ENCODE measurements at regions not wholly inside any gene's neighbourhood (a gene's known extent, or its start where the extent isn't known, plus 50 kb on each side); places are given as distances from the start of the nearest gene placed in this dataset.

DNA sequence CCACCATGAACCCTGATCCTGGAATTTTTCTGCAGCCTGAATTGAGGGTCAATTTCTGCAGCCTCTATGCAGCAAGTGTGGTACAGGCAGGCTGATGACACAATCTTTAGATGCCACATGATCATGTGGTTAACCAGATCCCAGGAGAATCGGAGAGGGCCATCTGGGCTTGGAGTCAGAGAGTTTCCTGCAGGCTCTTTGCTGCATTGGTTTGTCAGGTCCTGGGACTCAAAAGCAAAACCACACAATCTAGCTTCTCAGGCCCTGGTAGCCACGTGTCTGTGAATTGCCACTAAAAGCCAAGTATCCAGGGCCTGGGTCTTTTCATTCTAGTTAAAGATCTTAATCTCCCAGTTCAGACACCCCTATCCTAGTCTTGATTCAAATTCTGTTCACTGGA, 464.5 kb downstream of the BCOR start:
- no peak for DNase-seq (ENCODE audit: low read depth)

DNA sequence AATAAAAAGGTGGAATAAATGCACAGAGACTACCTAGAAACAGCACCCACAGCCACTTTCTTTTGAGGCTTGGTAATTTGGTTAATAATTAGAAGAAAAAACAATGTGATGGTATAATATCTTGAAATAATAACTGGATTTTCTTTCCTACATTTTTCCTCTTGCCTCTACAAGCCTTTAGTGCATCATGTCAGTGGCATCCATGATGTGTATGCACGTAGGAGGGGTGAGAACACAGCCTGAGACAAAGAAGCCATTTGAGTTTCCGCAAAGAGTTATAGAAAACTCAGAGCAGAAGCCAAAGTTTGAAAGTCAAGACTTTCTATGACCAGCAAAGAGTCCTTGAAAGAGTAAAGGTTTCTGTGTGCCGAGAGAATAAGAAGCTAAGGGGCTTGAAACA, 461.3 kb downstream of the BCOR start:
- DNase-seq (ENCODE audit: low read depth): no peak

DNA sequence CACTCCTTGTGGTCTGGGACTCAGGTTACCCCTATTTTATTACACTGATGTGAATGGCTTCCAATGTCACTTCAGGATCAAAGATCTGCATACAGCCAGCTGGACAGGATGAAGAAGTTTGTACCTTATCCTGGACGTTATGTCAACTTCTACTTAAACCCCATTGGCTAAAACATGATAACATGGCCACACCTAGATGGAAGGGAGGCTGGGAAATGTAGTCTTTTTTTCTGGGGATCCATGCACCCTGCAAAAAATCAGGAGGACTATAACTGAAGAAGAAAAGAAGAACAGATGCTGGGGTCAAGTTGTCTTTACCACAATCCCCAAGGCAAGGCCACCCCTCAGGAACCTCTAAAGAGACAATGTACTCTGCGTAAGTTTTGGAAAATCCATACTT, 459.2 kb downstream of the BCOR start:
- no peak for DNase-seq (ENCODE audit: low read depth)

DNA sequence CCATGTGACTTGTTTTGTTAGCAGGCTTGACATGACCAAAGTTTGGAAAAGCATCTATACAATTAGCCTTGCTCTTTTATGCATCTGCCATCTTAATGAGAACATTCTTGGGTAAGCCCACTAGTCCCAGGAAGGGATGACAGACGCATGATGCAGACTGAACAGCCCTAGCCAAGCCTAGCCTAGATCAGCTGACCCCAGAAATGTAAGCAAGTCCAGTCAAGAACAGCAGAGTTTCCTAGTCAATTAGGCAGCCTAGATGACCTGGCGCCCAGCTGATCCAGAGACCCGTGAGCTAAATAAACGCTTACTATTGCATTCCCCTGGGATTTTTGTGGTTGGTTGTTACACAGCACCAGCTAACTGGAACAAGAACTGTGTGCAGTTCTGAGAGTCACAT, 457.9 kb downstream of the BCOR start:
- DNase-seq (ENCODE audit: low read depth): no peak

DNA sequence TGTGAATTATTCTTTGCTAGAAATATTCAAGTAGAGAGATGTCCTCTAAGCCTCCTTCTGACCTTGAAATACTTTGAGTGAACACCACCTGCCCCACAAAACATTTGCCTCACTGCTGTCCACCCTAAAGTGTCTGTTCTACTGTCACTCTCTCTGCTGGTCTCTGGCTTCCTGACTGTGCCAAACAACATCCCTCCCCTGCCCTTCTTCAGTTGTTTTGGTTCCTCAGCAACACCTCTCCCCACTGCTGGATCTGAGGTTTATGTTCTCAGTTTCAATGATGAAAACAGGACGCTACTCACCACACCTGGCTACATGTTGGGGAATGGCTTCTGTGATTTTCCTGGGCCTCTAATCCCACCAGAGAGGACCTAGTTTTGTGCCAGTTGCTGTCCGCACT, 456.9 kb downstream of the BCOR start:
- DNase-seq (ENCODE audit: low read depth): no peak

DNA sequence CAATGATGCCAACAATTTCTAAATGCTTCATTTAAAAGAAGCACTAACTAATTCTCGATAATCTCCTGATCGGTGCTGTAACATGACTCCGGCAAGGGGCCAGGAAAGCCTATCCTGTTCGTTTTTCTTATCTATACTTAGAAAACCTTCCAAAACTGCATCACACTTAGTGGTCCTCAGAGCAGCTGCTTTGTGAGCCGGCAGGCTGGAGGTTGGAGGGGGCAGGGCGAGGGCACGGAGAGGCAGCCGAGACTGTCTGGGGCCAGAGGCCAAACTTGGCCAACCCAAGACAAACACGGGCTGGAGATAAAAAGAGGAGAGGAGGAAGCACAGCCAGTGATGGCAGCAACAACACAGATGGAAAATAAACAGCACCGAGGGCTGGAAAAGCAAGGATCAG, 455.7 kb downstream of the BCOR start:
- no peak for DNase-seq (ENCODE audit: low read depth)

DNA sequence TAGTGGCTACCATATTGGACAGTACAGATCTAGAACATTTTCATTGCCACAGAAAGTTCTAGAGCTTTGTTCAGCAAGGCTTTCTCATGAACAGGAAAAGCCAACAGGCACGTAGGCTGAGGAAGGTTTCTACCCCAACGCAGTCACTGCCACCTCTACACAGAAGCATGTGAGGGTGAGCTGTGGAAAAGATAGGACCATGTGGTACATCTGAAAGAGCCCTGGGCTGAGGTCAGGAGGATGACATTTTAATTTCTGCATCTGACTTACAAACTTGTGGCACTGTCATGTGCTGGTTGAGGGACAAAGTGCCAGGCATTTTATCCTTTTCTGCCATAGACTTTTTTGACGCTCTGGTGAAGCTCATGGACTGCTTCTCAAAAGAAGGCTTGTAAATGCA, 454.2 kb downstream of the BCOR start:
- DNase-seq (ENCODE audit: low read depth): no peak

DNA sequence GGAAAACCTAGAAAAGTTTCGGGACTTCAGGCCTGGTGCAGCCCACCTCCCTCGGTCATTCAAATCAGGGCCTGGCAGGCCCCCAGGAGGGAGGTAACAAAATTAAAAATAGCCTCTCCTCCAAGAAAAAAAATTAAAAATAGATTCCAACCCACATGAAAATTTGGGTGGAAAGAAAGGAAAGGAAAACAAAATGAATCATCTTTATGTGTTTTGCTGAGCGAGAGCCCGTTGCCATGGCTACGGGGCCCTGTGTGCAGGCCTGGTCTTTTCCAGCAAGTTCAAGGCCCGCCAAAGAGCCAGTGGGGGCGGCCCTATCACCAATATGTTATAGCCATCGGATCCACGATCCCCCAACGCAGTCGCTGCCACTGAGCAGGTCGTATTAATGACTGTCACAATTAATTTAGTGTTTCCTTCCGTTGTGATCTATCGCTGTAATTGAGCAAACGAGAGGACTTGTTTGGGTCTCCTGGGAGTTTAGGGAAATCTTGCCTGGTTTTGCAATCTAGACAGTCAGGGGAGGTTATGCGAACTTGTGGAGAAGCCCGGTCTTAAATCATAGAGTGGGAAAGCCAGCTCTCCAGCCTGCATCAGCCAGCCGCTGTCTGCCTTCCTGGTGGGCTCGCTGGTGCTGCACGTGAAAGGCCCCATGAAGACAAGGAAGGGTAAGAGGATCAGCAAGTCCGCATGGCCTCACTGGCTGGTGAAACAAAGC, 452.4 kb downstream of the BCOR start:
- no peak for DNase-seq (ENCODE audit: low read depth)

DNA sequence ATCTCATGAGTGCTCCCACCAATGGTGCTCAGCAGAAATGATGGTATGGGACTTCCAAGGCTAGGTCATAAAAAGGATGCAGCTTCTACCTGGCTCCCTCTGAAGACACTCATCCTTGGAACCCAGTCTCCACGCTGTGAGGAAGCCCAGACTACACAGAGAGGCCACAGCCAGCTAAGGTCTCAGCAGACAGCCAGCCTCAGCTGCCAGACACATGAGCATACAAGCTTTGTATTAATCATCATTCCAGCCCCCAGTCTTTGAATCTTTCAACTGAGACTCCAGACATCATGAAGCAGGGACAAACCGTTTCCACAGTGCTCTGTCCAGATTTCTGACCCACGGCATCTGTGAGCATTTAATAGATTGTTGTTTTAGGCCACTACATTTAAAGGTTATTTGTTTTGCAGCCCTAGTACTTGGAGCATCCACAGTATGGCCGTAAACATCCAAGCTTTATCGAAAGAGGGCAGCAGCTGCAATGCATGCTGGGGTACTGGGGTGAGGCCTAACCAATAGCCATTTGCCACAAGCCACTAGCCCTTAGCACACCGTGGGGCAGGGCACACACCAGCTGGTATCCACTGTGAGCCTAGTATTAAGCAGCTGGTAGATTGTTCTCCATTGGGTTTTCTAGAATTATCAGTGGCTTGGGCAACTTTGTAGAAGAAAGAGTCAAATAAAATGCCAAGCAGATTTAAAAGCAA, 449.1 kb downstream of the BCOR start:
- DNase-seq (ENCODE audit: low read depth): no peak

DNA sequence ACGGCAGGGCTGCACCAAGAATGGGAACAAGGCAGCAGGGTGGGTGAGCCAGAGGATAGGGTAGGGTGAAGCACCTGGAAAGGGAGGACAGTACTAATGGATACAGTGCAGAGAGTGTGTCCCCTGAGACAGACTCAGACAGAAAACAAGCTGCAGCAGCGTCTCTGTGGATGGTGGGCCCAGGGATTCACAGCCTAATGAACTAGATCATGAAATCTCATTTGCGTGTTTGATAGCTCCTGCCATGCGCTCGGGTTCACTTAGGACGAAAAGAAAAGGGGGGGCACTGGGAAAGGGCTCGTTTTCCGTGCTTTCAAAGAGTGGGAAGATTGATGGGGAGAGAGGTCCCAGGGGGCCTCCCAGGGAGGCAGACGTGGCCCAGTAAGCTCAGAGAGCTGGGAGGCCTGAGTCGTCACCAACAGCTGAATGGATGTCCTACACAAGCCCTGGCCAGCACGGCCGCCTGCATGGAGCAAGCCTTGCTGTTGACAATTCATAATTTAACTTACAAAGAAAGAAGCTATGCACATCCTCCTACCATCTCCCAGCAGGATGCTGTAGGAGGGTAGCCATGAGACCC, 446.9 kb downstream of the BCOR start:
- no peak for DNase-seq (ENCODE audit: low read depth)

DNA sequence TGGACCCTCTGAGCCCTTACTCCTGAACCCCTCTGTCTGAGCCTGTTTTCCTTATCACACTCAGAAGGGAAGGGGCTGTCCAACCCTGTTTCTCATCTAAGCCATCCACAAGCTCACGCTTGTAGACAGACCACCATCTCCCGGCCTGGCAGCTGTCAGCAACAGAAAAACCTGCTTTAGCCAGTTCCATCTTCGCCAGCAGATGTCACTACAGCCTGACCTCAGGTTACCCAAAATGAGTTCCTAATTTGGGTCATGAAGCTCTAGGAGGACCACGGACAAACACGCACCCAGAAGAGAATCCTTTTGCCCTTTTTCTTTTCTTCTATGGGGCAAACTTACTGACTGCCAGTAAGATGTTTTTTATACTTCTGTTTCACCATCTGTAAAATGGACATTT, 445.4 kb downstream of the BCOR start:
- DNase-seq (ENCODE audit: low read depth): no peak

DNA sequence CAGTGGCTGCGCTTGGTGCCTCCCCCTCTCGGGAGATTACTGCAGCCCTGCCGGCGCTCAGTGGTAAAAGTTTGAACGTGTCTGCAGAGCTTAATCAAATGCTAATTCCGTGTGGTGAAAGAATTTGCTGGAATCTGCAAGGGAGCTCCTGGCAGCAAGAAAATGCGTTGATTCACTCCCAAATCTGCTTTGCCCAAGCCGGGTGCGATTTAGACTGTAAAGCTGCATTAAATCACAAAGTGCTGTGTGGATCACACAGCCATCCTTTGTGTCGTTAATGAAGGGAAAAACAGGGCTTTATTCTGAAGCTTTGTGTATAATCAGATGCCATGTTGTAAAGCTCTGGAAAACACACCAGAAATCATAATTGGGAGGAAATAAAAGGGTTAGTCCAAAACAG, 444.1 kb downstream of the BCOR start:
- no peak for DNase-seq (ENCODE audit: low read depth)

DNA sequence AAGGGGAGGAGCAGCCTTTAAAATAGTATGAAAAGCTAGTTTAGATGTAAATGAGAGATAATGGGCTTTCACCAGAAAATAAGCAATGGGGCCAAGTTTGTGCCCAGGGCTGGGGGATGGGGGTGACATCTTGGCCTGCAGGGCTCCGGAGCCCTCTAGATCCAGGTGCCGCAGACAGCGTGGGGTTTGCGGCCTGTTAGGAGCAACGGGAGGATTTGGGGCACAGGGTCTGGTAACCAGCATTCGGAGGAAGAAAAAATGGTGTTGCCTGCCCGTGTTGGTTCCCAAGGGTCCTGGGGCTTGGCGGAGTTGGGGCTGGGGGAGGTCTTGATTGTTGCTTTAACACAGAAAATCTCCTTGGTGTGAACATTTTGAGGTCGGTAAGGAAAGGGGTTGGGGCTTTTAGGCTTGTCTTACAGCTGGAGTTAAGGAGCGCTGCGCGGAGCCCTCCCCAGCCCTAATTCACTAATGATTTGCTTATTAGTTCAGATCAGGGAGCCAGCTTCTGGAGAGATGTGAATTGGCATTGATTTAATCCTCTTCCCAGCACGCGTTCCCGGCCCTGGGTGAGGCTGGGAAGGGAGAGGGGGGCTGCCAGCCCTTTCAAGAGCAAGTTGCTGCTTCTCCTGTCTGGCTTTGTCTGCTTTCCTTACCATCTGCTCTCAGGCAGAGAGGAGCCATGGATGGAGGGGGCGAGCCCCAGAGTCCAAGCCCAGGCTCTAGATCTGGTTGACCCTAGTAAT, 443.4 kb downstream of the BCOR start:
- DNase-seq (ENCODE audit: low read depth): no peak

DNA sequence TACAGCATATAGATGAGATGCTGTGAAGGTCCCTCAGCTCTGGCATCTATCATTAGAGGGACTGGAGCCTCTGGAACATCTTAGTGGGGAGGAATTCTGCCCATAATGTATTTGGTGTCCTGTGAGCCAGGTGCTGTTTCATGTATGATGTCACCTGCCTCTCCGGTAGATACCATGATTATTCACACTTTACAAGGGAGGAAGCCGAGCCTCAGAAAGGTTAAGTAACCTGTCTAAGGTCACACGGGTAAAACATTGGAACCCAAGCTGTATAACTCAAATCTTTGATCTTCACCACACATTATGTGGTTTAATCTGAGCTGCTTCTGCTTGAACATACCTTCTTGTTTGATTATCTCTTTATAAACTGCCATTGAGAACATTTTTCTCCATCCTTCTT, 442.8 kb downstream of the BCOR start:
- no peak for DNase-seq (ENCODE audit: low read depth)

DNA sequence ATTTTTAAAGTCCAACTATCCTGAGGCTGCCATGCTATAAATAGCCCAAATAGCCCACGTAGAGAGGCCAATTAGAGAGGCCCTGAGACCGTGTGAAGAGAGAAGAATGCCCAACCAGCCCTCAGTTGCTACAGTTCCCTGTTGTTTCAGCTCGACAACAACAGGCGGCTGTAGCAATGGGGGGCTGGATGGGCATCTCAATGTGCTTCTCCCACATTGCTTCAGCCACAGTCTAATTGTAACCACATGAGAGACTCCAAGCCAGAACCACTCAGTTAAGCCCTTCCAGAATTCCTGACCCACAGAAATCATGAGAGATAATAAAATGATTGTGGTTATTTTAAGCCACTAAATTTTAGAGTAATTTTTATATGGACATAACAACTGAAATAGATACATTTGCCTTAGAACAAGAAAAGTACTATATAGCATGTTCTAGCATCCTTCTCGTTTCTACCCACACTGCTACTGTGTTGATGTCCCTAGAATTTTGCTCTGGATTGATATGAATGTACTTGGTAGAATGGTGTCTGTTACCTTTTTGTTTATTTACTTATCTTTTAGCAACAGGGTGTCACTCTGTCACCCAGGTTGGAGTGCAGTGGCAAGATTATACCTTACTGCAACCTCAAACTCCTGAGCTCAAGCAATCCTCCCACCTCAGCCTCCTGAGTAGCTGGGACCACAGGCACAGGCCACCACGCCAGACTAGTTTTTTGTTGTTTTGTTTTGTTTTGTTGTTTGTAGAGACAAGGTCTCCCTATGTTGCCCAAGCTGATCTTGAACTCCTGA, 436.4 kb downstream of the BCOR start:
- DNase-seq (ENCODE audit: low read depth): no peak

DNA sequence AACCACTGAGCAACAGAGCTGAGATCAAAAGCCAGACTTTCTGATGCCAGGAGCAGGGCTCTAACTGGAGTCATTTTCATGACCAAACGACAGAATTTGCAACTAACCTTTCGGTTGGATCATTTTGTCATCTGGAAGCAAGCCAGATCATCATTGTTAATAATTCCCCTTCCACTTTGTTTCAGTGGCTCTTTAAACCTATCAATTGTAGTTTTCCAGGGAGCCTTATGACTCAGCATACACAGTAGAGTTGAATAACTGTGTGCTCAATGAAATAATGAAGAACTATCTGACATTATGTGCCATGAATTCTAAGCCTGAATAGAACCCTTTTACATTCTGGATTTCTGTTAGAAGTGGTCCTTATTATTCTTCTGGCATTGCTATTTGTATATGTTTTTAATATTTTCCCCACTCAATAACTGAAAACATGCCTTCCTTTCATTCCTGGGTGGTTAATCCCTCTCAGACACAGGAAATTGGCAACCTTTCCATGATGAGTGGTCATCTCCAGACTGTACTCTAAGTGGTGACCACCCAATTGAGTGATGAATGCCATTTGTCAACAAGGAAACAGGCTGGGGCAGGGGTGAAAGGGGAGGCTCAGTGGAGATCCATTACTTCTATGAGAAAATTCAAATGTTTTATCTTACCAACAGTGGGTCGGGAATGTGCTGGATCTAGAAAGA, 431.8 kb downstream of the BCOR start:
- DNase-seq (ENCODE audit: low read depth): no peak

DNA sequence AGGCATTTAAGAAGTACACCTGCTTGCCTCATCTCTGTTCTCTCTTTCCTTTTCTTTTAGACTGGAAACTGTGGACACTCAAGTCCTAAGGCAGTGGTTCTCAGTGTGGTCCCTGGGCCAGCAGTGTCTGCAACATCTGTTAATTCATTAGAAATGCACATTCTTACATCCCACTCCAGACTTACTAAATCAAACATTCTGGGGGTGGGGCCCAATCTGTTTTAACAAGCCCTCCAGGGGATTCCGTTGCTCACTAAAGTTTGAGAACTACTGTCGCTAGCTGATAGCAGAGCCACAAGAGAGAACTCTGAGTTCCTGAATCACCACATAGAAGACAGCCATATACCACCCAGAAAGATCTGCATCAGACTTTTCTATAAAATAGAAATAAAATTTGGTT, 430.6 kb downstream of the BCOR start:
- no peak for DNase-seq (ENCODE audit: low read depth)

DNA sequence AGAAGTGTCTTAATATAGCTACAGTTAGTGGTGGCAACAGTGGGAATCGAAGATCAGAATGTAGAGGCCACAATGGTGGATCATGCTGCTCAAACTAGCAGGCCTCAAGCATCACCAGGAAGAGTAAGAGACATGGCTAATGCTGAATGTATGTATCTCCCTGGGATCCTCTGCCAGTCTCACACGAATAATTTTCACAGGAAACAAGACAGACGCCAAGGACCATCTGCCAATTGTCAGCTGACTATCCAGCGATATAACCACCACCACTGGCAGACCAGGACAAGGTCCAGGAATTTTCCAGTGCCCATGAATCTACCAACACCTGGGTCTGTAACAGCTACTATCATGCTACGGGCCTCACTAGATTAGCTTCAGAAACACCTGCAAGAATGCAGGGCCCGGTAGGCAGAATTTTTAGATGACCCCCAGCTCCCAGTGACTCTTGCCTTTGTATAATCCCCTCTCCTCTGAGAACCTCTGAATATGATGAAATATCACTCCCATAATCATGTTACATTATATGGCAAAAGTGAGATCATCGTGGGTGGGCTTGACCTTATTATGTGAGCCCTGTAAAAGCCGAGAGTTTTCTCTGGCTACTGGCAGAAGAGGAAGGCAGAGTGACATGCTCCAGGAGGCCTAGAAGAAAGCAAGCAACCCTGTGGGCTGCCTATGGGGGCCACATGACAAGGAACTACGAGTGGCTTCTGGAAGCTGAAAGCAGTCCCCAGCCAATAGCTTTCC, 429.8 kb downstream of the BCOR start:
- no peak for DNase-seq (ENCODE audit: low read depth)

DNA sequence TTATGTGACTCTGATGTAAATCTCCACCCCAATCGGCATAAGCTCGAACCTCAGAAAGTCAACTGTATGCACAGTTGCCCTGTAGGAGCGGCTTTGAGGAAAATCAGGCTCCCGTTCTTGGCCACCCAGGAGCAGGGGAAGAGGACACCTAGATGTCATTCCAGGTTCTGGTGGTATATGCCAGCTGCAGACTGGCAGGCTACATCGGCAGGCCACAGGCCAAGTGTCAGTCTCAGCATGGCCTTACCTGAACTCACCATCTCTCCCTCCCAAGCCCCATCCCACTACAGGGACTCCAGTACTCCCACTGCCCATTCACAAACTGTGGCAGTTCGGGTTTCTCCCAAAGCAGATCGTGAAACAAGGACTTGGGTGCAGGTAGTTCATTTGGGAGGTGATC, 428.1 kb downstream of the BCOR start:
- no peak for DNase-seq (ENCODE audit: low read depth)

DNA sequence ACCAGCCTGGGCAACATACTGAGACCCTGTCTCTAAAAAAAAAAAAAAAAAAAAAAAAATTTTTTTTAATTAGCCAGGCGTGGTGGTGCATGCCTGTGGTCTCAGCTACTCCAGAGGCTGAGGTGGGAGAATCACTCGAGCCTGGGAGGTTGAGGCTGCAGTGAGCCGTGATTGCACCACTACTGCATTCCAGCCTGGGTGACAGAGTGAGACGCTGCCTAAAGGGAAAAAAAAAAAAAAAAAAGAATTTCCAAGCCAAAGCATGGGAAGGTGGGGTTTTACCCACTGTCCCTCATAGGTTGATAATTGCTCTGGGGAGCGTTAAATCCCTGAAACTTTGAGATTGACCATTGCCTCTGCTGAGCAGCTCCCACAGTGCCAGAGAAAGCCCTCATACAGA, 427.5 kb downstream of the BCOR start:
- DNase-seq (ENCODE audit: low read depth): no peak

DNA sequence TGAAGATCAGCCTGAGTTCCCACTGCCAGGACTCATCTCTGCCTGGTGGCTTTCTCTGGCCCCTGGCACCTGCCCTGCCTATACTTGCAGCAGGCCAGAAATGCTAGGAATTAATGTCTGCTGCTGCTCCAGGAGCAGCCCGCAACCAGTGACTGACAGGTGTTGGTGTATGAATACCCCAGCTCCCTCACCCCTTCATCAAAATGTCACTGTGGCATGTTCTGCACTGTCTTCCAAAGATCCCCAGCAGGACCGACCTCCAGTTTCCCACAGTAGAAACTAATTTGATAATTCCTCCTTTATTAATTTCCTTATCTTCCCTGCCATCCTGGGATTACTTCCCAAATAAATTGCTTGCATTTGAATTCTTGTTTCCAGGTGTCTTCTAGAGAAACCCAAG, 425.4 kb downstream of the BCOR start:
- no peak for DNase-seq (ENCODE audit: low read depth)

All from activated gamma-delta T cell treated with anti-CD3 and anti-CD28 coated beads, Interleukin-2, amount 50 U/mL, for 16 hours (primary cell).